ENCODE measurements at regions not wholly inside any gene's neighbourhood (a gene's known extent, or its start where the extent isn't known, plus 50 kb on each side); places are given as distances from the start of the nearest gene placed in this dataset.

DNA sequence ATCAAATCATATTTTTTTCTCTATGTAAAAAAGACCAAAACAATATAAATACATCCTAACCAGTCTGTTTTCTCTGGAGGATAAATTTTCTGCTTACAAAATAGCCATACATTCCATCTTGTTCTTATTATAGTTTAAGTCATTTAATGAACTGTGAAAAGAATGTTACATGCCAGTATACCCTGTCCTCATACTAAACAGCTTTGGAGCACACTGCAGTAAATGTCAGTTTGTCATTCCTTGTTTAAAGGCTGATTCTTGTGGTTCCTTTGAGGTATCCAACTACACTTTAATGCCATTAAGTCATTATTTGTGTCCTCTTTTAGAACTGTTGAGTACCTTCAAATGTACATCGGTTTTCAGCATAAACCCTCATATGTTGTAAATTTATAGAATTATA, 52.7 kb upstream of the DCBLD2 start:
- no peak for DNase-seq
- Histone ChIP-seq H3K4me3 (ENCODE audit: insufficient read depth, low read depth, low read length) (no peak overlapping the region), H3K27me3 (ENCODE audit: control insufficient read depth, insufficient read depth, low read length) (no peaks in the 10 kb centered on the region), H3K36me3 (replicated peaks; ENCODE audit: control insufficient read depth, insufficient read depth, low read length) (no peaks in the 10 kb centered on the region)

DNA sequence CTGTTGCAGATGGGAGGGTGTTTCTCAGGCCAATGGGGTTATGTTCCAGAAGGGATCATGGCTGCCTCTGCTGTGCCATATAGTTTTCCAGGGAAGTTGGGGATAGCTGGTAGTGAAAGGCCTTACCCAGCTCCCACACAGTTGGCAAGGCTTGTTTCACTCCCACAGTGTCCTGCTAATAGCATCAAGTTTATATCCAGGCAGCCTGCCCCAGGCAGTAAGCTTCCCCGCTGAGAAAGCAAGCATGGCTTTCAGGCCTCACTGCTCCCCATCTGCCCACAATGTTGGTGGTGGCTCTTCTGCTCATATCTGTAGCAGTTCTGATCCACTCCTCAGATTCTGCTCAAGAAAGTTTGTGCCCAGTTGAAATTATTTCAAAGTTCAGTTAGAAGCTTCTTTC, 50.9 kb upstream of the DCBLD2 start:
- Histone ChIP-seq H3K4me3 (ENCODE audit: insufficient read depth, low read depth, low read length) (no peak overlapping the region), H3K27me3 (ENCODE audit: control insufficient read depth, insufficient read depth, low read length) (no peaks in the 10 kb centered on the region), H3K36me3 (replicated peaks; ENCODE audit: control insufficient read depth, insufficient read depth, low read length) (no peaks in the 10 kb centered on the region)
- DNase-seq = no peak
